ENCODE measurements at regions not wholly inside any gene's neighbourhood (a gene's known extent, or its start where the extent isn't known, plus 50 kb on each side); places are given as distances from the start of the nearest gene placed in this dataset.

DNA sequence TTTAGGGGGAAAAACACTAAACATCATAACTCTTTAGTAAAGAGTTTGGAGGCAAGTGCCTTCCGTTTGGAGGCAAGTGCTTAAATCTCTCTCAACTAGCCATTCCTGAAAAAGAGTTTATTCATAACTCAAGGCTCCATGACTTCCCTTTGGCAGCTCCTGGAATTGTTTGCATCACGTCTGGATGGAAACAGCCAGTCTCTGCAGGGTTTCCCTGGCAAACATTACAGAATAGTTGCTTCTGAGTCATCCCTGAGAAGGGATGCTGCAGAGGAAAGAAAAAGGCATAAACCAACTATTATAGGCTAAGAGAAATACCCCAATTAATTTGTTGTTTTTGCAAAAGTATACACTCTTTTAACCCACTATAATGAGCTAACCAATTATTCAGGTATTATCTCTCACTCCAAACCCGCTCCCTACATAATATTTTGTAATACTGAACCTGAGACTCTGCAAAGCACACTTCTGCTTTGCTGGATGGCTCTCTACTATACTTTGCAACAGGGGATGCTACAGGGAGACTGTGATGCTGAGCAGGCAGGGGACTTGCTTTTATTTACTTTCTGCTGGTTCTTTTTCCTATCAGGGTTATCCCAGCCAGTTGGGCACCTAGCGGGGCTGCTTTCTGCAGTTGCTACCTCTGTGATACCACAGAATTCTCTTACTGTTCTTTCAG lies 497.7 kb downstream of the FUT8 start:
- WGBS: 75% methylated on average over 4 of the region's 4 CpGs

DNA sequence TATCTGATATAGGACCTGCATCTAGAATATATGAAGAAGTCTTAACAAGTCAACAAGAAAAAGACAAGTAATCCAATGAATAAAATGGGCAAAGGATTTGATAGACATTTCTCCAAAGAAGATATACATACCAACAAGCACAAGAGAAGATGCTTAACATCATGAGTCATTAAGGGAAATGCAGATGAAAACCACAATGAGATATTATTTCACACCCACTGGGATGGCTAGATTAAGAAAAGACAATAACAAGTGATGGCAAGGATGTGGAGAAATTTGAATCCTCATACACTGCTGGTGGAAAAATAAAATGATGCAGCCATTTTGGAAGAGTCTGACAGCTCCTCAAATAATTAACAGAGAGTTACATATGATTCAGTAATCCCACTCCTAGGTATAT lies 502.6 kb downstream of the FUT8 start:
- Histone ChIP-seq H3K27ac (ENCODE audit: low read depth, low read length) (no peak overlapping the region), H3K9me3 (ENCODE audit: insufficient read depth, low read depth, low read length) (no peaks in the 10 kb centered on the region), H3K9ac (ENCODE audit: low read depth, low read length) (no peak overlapping the region), H3K4me1 (ENCODE audit: insufficient read depth, low read length) (peaks cover 11% of the 10 kb centered on the region), H3K27me3 (ENCODE audit: insufficient read depth, low read length) (no peaks in the 10 kb centered on the region), H3K36me3 (ENCODE audit: insufficient read depth, low read length) (no peaks in the 10 kb centered on the region), H3K4me3 (ENCODE audit: low read length) (no peak overlapping the region)

More for the DNA sequence above, 497.7 kb downstream of the FUT8 start:
- H3K4me3 ChIP-seq (ENCODE audit: low read length): no peak overlapping the region
- H3K27me3 ChIP-seq (ENCODE audit: insufficient read depth, low read length): no peaks in the 10 kb centered on the region
- no peaks in the 10 kb centered on the region for H3K36me3 ChIP-seq (ENCODE audit: insufficient read depth, low read length)
- no peak overlapping the region for H3K27ac ChIP-seq (ENCODE audit: low read depth, low read length)
- H3K9ac ChIP-seq (ENCODE audit: low read depth, low read length): no peak overlapping the region
- H3K9me3 ChIP-seq (ENCODE audit: insufficient read depth, low read depth, low read length): no peaks in the 10 kb centered on the region
- H3K4me1 ChIP-seq (ENCODE audit: insufficient read depth, low read length): peaks cover 8% of the 10 kb centered on the region; the same call in 1 of the 2 replicates

DNA sequence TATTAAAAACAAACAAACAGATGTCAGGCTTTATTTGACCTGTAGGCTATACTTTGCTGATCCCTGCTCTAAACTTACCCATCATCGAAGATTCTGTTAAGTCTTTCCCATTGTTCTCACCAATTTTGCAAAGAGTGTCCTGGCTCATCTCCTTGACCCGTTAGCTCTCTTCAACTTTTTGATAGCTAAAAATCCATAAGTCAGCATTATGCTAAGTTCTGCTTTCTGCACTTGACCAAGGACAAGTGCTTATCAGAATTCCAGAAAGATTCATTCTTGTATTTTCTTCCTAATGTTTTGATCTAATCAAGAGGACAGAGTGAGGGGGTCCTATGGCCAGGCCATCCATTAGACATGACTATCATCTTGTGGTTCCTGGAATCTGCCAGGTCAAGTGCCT lies 503.5 kb downstream of the FUT8 start:
- Histone ChIP-seq H3K4me3 (ENCODE audit: low read length) (no peak overlapping the region), H3K27me3 (ENCODE audit: insufficient read depth, low read length) (no peaks in the 10 kb centered on the region), H3K27ac (ENCODE audit: low read depth, low read length) (no peak overlapping the region), H3K36me3 (ENCODE audit: insufficient read depth, low read length) (no peaks in the 10 kb centered on the region), H3K4me1 (ENCODE audit: insufficient read depth, low read length) (peaks cover 14% of the 10 kb centered on the region; the same call in 1 of the 2 replicates), H3K9me3 (ENCODE audit: insufficient read depth, low read depth, low read length) (no peaks in the 10 kb centered on the region), H3K9ac (ENCODE audit: low read depth, low read length) (no peak overlapping the region)
- 92% methylated on average over 2 of the region's 2 CpGs for WGBS

DNA sequence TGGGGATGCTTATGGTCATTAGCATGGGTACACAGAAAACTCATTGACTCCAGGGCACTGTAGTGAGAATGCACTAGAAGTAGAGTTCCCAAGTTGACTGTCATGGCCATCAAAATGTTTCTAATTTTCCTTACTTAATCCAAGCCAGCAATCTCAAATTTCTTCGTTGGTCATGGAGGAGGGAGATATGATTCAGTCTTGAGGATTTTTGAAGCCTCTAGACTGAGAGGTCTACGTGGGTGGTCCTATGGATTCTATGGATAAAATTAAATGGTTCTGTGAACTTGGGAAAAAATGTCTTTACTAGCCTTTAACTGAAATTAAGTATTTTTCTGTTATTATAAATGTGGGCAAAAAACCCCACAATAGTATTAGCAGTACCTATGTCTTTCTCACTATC lies 508.5 kb downstream of the FUT8 start:
- H3K9me3 ChIP-seq (ENCODE audit: insufficient read depth, low read depth, low read length): no peaks in the 10 kb centered on the region
- H3K27ac ChIP-seq (ENCODE audit: low read depth, low read length): no peak overlapping the region
- peaks cover 17% of the 10 kb centered on the region for H3K4me1 ChIP-seq (ENCODE audit: insufficient read depth, low read length)
- no peaks in the 10 kb centered on the region for H3K36me3 ChIP-seq (ENCODE audit: insufficient read depth, low read length)
- no peak overlapping the region for H3K4me3 ChIP-seq (ENCODE audit: low read length)
- WGBS: 92% methylated on average over 2 of the region's 2 CpGs
- no peaks in the 10 kb centered on the region for H3K27me3 ChIP-seq (ENCODE audit: insufficient read depth, low read length)
- H3K9ac ChIP-seq (ENCODE audit: low read depth, low read length): no peak overlapping the region

DNA sequence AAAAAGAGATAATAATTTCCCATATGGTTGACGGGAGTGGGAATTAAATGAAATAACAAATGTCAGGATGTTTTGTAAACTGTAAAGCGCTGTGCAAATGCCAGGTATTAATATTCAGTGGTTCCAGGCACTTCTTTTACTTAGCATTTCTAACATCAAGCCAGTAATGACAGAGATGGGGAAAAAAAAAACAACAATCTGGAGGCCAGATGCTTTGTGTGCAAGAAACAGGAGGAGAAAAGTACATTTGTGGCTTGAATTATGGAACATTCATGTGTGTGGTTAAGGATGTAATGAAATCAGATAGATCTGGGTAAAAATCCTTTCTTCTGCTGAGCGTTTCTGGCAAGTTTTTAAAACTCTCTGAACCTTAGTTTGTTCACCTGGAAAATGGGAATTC lies 509.6 kb downstream of the FUT8 start:
- no peak overlapping the region for H3K9ac ChIP-seq (ENCODE audit: low read depth, low read length)
- no peaks in the 10 kb centered on the region for H3K36me3 ChIP-seq (ENCODE audit: insufficient read depth, low read length)
- no peaks in the 10 kb centered on the region for H3K27me3 ChIP-seq (ENCODE audit: insufficient read depth, low read length)
- 95% methylated on average over 3 of the region's 3 CpGs for WGBS
- peaks cover 25% of the 10 kb centered on the region for H3K4me1 ChIP-seq (ENCODE audit: insufficient read depth, low read length)
- no peak overlapping the region for H3K27ac ChIP-seq (ENCODE audit: low read depth, low read length)
- no peaks in the 10 kb centered on the region for H3K9me3 ChIP-seq (ENCODE audit: insufficient read depth, low read depth, low read length)
- H3K4me3 ChIP-seq (ENCODE audit: low read length): no peak overlapping the region

DNA sequence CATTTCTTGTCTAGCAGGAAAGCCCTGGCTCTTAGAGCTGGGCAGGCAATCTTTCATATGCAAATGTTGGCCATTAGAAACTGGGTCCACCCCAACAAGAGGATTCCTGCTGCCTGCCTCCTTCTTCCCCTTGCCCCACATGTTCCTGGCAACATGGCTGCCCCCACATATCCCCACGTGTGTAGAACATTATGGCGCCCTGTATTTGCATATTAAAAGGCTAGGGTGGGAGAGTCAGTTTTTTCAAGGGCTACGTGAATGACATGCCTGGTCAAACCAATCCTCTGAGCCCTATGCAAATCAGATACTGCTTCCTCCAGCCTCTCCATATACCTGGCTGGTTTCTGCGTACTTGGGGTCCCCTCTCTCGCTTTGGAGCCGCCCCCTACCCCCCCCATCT lies 514.0 kb downstream of the FUT8 start:
- Histone ChIP-seq H3K9me3 (ENCODE audit: insufficient read depth, low read depth, low read length) (no peaks in the 10 kb centered on the region), H3K4me3 (ENCODE audit: low read length) (no peak overlapping the region), H3K27ac (ENCODE audit: low read depth, low read length) (peak overlapping the region; percentile 81; the same call in 1 of the 2 replicates), H3K4me1 (ENCODE audit: insufficient read depth, low read length) (peaks cover 27% of the 10 kb centered on the region), H3K36me3 (ENCODE audit: insufficient read depth, low read length) (no peaks in the 10 kb centered on the region), H3K27me3 (ENCODE audit: insufficient read depth, low read length) (no peaks in the 10 kb centered on the region), H3K9ac (ENCODE audit: low read depth, low read length) (no peak overlapping the region)
- WGBS: 38% methylated on average over 5 of the region's 6 CpGs

DNA sequence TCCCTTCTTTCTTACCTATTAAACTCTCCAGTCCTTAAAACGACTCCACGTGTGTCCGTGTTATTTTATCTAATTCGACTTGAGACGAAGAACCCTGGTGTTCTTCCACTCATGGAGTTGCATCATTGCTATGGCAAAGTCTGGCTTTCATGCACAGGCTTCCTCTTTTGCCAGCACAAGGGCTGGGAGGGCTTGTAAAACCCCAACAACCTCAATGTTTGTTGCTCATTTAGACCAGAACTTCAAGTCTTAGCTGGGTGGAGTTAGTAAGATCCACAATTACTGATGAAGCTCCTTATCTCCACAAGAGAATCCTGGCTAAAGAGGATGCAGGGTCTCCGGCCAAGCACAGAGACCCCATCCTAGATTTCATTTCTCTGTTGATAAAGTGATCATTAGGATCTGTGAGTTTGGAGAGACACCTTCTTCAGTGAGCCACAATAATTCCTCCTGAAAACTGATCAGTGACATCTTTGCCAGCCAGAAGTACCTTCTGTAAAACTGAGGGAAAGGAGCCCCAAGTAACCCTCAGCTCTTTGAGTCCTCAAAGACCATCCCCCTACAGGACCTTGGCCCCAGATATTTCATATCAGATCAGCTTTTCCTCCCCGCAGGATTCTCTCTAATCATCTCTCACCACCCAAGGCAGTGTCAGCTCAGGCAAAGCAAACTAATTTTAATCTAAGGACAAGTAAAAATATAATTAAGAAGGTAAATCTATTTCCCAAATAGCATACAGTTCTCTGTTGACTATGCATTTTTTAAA lies 514.6 kb downstream of the FUT8 start:
- H3K9ac ChIP-seq (ENCODE audit: low read depth, low read length): no peak overlapping the region; the same call in 1 of the 2 replicates
- peaks cover 27% of the 10 kb centered on the region for H3K4me1 ChIP-seq (ENCODE audit: insufficient read depth, low read length)
- H3K4me3 ChIP-seq (ENCODE audit: low read length): no peak overlapping the region
- WGBS: 85% methylated on average over 7 of the region's 7 CpGs
- no peaks in the 10 kb centered on the region for H3K9me3 ChIP-seq (ENCODE audit: insufficient read depth, low read depth, low read length)
- no peaks in the 10 kb centered on the region for H3K36me3 ChIP-seq (ENCODE audit: insufficient read depth, low read length)
- H3K27ac ChIP-seq (ENCODE audit: low read depth, low read length): peak overlapping the region; percentile 81; the same call in 1 of the 2 replicates
- no peaks in the 10 kb centered on the region for H3K27me3 ChIP-seq (ENCODE audit: insufficient read depth, low read length)

DNA sequence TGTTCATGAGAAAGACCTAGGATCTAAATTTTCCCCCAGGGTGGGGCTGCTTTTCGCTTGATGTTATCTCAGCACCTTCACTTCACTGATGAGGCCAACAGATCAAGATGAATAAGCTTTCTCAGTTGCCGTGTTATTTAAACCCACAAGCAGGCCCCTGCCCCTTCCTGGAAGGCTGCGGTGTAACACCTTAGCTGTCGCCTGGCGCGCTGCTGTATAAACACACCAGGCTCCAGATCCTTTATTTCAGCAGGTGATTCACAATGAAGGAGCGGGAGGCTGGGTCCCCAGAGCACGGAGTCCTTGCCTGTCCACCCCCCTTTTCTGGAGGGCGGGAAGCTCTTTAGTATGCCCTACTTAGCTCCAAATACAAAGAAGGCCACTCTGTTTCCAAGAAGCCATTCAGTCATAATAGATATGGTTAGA lies 515.4 kb downstream of the FUT8 start:
- WGBS: 74% methylated on average over 9 of the region's 9 CpGs
- Histone ChIP-seq H3K4me1 (ENCODE audit: insufficient read depth, low read length) (peaks cover 27% of the 10 kb centered on the region), H3K27me3 (ENCODE audit: insufficient read depth, low read length) (no peaks in the 10 kb centered on the region), H3K9me3 (ENCODE audit: insufficient read depth, low read depth, low read length) (no peaks in the 10 kb centered on the region), H3K36me3 (ENCODE audit: insufficient read depth, low read length) (no peaks in the 10 kb centered on the region), H3K9ac (ENCODE audit: low read depth, low read length) (no peak overlapping the region), H3K27ac (ENCODE audit: low read depth, low read length) (no peak overlapping the region), H3K4me3 (ENCODE audit: low read length) (no peak overlapping the region)

DNA sequence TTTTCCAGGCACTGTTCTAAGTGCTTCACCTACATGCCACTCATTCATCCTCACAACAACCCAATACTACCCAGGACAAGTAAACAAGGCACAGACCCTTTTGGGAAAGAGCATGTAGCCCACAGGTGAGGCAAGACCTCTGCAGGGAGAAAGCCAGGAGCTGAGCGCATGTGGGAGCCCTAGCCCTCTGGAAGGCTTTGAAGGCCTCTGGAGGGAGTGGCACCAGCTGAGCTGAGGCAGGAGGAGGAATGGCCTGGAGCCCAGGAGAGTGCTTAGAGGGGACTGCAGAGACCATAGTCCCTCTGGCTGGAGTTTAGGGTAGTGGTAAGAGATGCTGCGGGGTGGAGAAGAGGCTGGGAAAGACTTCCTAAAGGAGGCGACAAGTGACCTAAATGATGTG lies 516.5 kb downstream of the FUT8 start:
- Histone ChIP-seq H3K9me3 (ENCODE audit: insufficient read depth, low read depth, low read length) (no peaks in the 10 kb centered on the region), H3K27me3 (ENCODE audit: insufficient read depth, low read length) (no peaks in the 10 kb centered on the region), H3K9ac (ENCODE audit: low read depth, low read length) (no peak overlapping the region), H3K27ac (ENCODE audit: low read depth, low read length) (no peak overlapping the region), H3K36me3 (ENCODE audit: insufficient read depth, low read length) (no peaks in the 10 kb centered on the region), H3K4me3 (ENCODE audit: low read length) (no peak overlapping the region), H3K4me1 (ENCODE audit: insufficient read depth, low read length) (peaks cover 24% of the 10 kb centered on the region)
- WGBS: 97% methylated on average over 3 of the region's 3 CpGs

DNA sequence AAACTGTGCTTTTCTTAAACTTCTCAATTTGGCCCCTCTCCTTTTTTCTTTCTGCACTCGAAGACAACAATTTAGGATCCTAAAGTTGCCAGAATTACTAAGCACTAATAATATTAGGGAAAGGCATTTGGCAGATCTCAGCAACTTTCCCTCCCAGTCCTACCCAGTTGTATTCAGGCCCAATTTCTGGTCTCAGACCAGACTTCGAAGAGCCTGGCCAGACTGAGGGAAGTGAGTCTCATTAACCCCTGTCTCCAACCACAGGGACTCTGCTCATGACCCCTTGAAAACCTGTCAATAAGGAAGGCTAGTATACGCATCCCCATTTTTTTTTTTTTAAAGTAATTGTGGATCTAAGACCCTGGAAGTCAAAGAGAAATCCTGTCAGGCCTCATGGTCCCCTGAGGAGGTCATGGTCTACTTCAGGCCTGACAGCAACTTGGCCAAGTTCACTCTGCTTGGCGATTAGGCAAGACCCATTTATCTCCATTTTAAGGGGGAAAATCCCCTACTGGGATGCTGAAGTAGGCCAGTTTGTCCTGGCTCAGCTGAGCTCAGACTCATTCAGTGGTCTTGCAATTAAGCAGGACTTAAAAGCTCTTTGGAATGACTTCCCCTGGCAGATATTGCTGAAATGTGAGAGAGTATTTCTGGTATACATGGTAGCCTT lies 521.0 kb downstream of the FUT8 start:
- H3K27ac ChIP-seq (ENCODE audit: low read depth, low read length): no peak overlapping the region
- no peaks in the 10 kb centered on the region for H3K27me3 ChIP-seq (ENCODE audit: insufficient read depth, low read length)
- H3K4me3 ChIP-seq (ENCODE audit: low read length): no peak overlapping the region
- H3K36me3 ChIP-seq (ENCODE audit: insufficient read depth, low read length): no peaks in the 10 kb centered on the region
- 91% methylated on average over 4 of the region's 4 CpGs for WGBS
- no peaks in the 10 kb centered on the region for H3K9me3 ChIP-seq (ENCODE audit: insufficient read depth, low read depth, low read length)
- no peak overlapping the region for H3K9ac ChIP-seq (ENCODE audit: low read depth, low read length)
- H3K4me1 ChIP-seq (ENCODE audit: insufficient read depth, low read length): peaks cover 6% of the 10 kb centered on the region; the same call in 1 of the 2 replicates

DNA sequence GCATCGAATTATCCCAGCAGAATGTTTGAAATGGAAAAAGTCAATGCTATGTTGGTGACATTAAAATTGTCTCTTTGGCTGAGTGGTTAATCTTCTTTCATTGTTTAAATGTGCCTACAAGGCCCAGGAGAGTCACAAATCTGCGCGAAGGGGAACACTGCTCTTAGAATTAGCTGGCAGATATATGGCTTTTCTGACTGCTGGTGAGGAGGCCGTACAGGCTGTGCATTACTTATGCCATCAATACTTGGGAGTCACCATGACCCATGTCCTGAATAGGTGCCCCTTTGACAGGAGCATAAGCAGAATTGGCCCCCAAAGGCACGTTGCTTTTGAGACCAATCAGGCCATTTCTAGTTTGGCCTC lies 521.5 kb downstream of the FUT8 start:
- Histone ChIP-seq H3K27me3 (ENCODE audit: insufficient read depth, low read length) (no peaks in the 10 kb centered on the region), H3K9ac (ENCODE audit: low read depth, low read length) (no peak overlapping the region), H3K9me3 (ENCODE audit: insufficient read depth, low read depth, low read length) (no peaks in the 10 kb centered on the region), H3K27ac (ENCODE audit: low read depth, low read length) (no peak overlapping the region), H3K36me3 (ENCODE audit: insufficient read depth, low read length) (no peaks in the 10 kb centered on the region), H3K4me3 (ENCODE audit: low read length) (no peak overlapping the region), H3K4me1 (ENCODE audit: insufficient read depth, low read length) (peaks cover 6% of the 10 kb centered on the region; the same call in 1 of the 2 replicates)
- WGBS: 96% methylated on average over 5 of the region's 5 CpGs

Data from HUES64 (cell line).